SK-N-SH treated with all-trans-retinoic acid at 6 μM for 48 hours (cell line): ENCODE measurements at regions not wholly inside any gene's neighbourhood (a gene's known extent, or its start where the extent isn't known, plus 50 kb on each side); places are given as distances from the start of the nearest gene placed in this dataset.

Experiments
- ARNTL ChIP-seq: fragments of 450-650 bp; formaldehyde crosslinking; IDR thresholded peaks from 2 replicates; pipeline ENCODE4 v1.5.0; 2020; ENCODE audit warnings: low read depth, mild to moderate bottlenecking, moderate library complexity, borderline replicate concordance
- ISL1 ChIP-seq: fragments of 250-450 bp; sonication (Bioruptor Pico); IDR thresholded peaks from 2 replicates; pipeline ENCODE4 v2.1.2; 2022; ENCODE audit warnings: mild to moderate bottlenecking, moderate library complexity
- PATZ1 ChIP-seq: fragments of 250-450 bp; sonication (Bioruptor Pico); IDR thresholded peaks from 2 replicates; pipeline ENCODE4 v1.8.0; 2020; ENCODE audit warnings: mild to moderate bottlenecking, moderate library complexity, borderline replicate concordance
- TSHZ2 ChIP-seq: fragments of 250-450 bp; sonication (Bioruptor Pico); IDR thresholded peaks from 2 replicates; pipeline ENCODE4 v1.5.0; 2020; ENCODE audit warnings: mild to moderate bottlenecking, moderate library complexity
- TF ChIP-seq, protein P1 (sequence below): fragments of 250-450 bp; sonication (Bioruptor Pico); IDR thresholded peaks from 2 replicates; pipeline ENCODE4 v1.5.1; 2021; ENCODE audit warnings: mild to moderate bottlenecking, moderate library complexity

GRCh38 chr6:168737014-168737413 is 296.0 kb downstream of the SMOC2 start:
- TF ChIP-seq ISL1 (CRISPR knock-in tag) (no peak), PATZ1 (CRISPR knock-in tag) (no peak), ARNTL (CRISPR knock-in tag) (no peak), TSHZ2 (CRISPR knock-in tag) (no peak)
- TF ChIP-seq, protein P1, sequence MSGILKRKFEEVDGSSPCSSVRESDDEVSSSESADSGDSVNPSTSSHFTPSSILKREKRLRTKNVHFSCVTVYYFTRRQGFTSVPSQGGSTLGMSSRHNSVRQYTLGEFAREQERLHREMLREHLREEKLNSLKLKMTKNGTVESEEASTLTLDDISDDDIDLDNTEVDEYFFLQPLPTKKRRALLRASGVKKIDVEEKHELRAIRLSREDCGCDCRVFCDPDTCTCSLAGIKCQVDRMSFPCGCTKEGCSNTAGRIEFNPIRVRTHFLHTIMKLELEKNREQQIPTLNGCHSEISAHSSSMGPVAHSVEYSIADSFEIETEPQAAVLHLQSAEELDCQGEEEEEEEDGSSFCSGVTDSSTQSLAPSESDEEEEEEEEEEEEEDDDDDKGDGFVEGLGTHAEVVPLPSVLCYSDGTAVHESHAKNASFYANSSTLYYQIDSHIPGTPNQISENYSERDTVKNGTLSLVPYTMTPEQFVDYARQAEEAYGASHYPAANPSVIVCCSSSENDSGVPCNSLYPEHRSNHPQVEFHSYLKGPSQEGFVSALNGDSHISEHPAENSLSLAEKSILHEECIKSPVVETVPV, result no peak
